Fibroblast of mammary gland (primary cell): ENCODE measurements at regions not wholly inside any gene's neighbourhood (a gene's known extent, or its start where the extent isn't known, plus 50 kb on each side); places are given as distances from the start of the nearest gene placed in this dataset.

ENCODE experiments used
- DNase-seq: peaks from one replicate; pipeline ENCODE4 v3.0.0-alpha.2; 2010; ENCODE audit warnings: low read depth
- H3K4me3 ChIP-seq: 2 replicates; pipeline ENCODE4 v1.5.1; 2011; ENCODE audit warnings: low read depth, mild to moderate bottlenecking, low read length, moderate library complexity; ENCODE audit not compliant: control insufficient read depth
- CTCF ChIP-seq: conservative IDR thresholded peaks from 2 replicates; pipeline ENCODE4 v1.5.1; 2011; ENCODE audit warnings: low read depth, low read length, inconsistent platforms; ENCODE audit not compliant: control insufficient read depth, insufficient read depth

DNA sequence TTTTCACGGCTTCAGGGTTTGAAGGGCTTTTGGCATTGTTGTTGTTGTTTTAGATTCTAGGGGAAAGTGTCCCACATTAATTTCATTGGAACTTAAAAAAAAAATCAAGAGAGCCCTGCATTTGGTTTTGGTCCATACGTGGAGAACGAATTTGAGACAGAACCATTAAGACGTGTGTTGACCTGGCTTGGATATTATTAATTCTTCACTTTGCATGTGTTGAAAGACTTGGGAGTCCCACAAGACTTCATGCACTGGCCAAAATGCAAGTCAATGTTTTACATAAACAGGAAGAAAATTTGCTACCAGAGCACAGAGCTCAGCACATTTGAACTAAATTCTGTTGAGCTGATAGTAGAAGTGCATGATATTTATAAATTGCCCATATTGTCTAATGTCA is 761.2 kb upstream of the ACVR2A start:
- H3K4me3 ChIP-seq, result no peak overlapping the region
- no peak for DNase-seq
- TF ChIP-seq CTCF, result no peak

DNA sequence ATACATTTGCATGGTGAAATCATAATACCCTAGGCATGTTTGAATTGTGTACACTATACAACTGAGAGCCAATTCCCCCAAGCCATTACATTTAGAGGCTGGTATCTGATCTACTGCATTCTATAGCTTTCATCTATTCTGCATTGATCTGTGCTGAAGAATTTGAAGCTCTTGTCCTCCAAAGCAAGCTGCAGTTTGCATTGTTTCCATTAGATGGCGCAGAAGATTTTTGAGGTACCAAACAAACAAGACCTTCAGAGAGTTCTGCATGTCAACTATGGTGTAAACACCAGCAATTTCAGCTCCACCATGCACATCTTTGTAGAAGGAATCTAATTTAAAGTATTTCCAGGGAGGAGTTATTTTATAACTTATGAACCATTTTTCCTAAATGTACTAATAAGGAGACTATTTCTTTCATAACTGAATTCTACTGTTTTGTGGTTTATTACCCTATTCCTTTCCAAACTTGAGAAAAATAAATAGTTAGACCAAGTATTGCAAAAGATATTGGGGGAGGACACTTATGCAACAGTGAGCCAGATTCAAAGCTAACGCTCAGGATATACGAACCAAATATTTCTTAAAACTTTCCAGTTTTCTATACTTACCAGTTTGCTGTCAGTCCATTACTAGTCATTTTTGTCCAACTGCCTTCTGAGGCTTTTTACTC is 761.8 kb upstream of the ACVR2A start:
- H3K4me3 ChIP-seq, result no peak overlapping the region
- peak; percentile 98 for TF ChIP-seq CTCF
- DNase-seq, result peak; percentile 83

DNA sequence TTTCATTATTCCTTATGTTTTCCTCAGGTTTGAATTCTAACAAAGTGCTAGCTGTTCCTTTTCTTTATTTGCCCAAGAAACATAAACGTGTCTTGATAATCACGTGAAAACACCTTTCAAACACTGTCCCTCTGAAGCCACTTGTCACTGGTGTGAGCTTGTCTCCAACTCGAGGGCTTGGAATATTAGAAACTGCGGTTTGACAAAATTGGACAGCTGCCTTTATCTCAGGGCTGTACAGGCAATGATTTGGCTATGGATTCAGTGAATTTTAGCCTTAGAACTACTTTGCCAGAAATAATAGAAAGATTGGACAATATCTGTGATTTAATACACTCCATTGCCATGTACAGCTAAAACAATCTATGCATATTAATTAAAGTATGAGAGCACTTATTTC is 763.0 kb upstream of the ACVR2A start:
- H3K4me3 ChIP-seq, result no peak overlapping the region

DNA sequence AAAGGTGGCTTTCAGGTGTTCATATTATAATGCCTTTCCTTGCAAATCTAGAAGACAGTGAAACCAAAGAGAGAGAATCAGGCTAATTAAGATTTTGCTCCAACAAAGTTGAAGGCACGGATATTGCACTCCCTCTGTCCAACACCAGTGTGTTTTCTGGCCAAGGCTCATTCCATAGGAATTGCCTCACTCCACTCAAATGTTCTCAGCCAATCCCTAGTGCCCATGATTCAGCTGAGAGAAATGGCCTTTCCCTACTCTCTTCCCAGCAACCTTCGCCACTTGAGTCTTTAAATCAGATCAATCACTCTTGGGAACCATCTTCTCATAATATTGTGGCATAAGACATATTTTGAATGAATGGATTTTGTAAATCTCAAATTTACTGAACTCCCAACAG is 768.2 kb upstream of the ACVR2A start:
- no peak overlapping the region for H3K4me3 ChIP-seq
- peak; percentile 17 for TF ChIP-seq CTCF
- peak; percentile 83 for DNase-seq

More for the DNA sequence above, 763.0 kb upstream of the ACVR2A start:
- no peak for TF ChIP-seq CTCF
- no peak for DNase-seq

GRCh38 chr2:147068071-147068470 is 776.8 kb upstream of the ACVR2A start:
- no peak for DNase-seq
- TF ChIP-seq CTCF, result no peak
- H3K4me3 ChIP-seq, result no peak overlapping the region

DNA sequence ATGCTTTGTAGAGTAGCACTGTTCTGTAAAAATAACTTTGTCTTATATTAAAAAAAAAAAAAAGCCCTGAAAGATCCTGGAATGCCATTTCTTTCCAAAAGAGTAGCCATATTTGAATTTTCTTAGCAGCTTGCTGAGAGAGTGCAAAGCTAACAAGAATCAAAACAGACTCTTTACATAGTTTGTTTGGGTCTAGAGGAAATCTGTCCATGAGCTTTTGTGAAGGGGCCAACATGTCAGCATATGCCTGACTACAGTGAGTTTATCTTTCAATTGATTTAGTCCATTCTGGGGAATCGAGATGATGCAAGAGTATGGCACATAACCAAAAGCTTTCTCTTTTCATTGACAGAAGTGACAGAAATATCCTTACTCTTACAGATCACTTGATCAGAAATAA is 777.7 kb upstream of the ACVR2A start:
- no peak for TF ChIP-seq CTCF
- no peak for DNase-seq
- no peak overlapping the region for H3K4me3 ChIP-seq

DNA sequence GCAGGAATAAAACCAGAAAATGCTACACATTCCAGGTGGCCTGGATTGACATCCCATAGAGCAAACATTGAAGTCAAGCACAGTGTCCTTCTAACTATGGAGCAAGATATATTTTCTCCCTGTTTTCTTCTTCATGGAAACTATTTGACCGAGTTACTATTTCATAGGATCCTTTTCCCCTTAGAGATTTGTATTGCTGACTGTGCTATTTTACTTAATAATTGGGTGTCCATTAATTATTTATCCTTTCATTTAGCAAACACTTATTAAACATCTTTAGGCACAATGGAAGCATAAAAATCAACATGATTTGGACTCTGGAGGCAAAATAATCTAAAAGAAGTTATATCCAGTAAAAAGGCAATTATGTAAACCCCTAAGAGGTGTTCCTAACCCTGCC is 782.8 kb upstream of the ACVR2A start:
- no peak for DNase-seq
- H3K4me3 ChIP-seq, result no peak overlapping the region
- no peak for TF ChIP-seq CTCF
